ENCODE measurements at regions not wholly inside any gene's neighbourhood (a gene's known extent, or its start where the extent isn't known, plus 50 kb on each side); places are given as distances from the start of the nearest gene placed in this dataset.

DNA sequence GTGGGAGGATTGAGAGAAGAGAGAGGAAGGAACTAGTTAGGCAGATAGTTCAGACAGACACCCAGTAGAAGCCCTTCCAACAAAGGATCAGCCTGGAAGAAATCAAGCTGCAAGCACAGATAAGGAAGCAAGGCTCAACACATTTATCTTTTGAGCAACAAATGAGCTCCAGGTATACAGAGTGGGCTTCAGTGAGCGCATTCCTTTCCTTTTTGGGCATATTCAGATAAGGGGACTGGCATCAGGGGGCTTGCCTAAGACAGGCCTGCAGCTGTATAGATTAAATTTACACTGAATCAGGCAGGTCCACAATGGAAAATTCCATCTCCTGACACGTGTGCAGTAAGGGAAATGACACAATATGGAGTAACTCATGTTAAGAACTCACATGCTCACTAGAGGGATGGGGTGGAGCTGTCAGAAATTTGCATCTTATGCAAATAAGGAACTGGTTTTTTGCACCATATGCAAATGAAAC lies 147.2 kb downstream of the AKR1D1 start:
- DNase-seq: no peak
- Histone ChIP-seq H3K36me3 (no peaks in the 10 kb centered on the region), H3K9me3 (peaks cover 0 to 11% (median 10%) of the 10 kb centered on the region in 3 donors), H3K4me3 (no peak overlapping the region), H3K4me1 (no peaks in the 10 kb centered on the region), H3K27me3 (no peaks in the 10 kb centered on the region), H3K27ac (no peak overlapping the region)
- intact Hi-C loops (cut with DNase I): no loop called here
- WGBS, 2 donors: 44 to 58% methylated on average over 2 of the region's 2 CpGs
- TF ChIP-seq CTCF (IDR thresholded peaks at IDR 0.05) (no peak), POLR2A (IDR thresholded peaks at IDR 0.05) (no peak)

GRCh38 chr7:138226001-138226476 lies 149.8 kb downstream of the AKR1D1 start:
- Histone ChIP-seq H3K36me3 (no peaks in the 10 kb centered on the region), H3K4me3 (no peak overlapping the region), H3K27ac (no peak overlapping the region), H3K4me1 (no peaks in the 10 kb centered on the region), H3K27me3 (no peaks in the 10 kb centered on the region), H3K9me3 (peaks cover 0 to under 1% (median 0%) of the 10 kb centered on the region in 3 donors)
- intact Hi-C loops (cut with DNase I): no loop called here
- TF ChIP-seq POLR2A (IDR thresholded peaks at IDR 0.05) (no peak), CTCF (IDR thresholded peaks at IDR 0.05) (no peak)
- no peak for DNase-seq
- whole genome bisulfite sequencing, 2 donors: 50 to 71% methylated on average over 5 of the region's 5 CpGs

- intact Hi-C loops (cut with DNase I): no loop called here
- 58 to 77% methylated on average over 4 of the region's 4 CpGs for WGBS, 2 donors
Observed at GRCh38 chr7:138226745-138227279, 150.6 kb downstream of the AKR1D1 start.

DNA sequence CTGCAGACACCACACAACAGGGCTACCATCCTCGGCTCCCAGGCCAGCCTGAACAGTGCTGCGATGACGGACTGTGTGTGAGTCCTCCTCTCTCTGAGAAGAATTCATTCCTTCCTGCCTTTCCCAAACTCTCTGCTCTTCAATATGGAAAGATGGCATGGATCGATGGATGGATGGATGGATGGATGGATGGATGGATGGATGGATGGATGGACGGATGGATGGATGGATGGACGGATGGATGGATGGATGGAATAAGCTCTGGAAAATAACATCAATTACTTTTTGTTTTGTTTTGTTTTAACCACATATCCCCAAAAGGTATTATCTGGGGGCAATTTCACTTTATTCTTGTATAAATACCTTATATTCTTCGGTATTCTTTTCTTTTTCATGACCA lies 151.9 kb downstream of the AKR1D1 start:
- 62 to 76% methylated on average over 5 to 7 of the region's 7 CpGs for WGBS, 2 donors
- H3K27ac ChIP-seq: no peak overlapping the region
- DNase-seq: no peak
- intact Hi-C loops (cut with DNase I): no loop called here
- no peaks in the 10 kb centered on the region for H3K27me3 ChIP-seq
- H3K36me3 ChIP-seq: no peaks in the 10 kb centered on the region
- TF ChIP-seq POLR2A (IDR thresholded peaks at IDR 0.05) (no peak), CTCF (IDR thresholded peaks at IDR 0.05) (no peak)
- H3K4me3 ChIP-seq: no peak overlapping the region
- H3K9me3 ChIP-seq: peaks cover 0 to 5% (median 0%) of the 10 kb centered on the region in 3 donors
- H3K4me1 ChIP-seq: no peaks in the 10 kb centered on the region

More at GRCh38 chr7:138226745-138227279, 150.6 kb downstream of the AKR1D1 start:
- Histone ChIP-seq H3K27ac (no peak overlapping the region), H3K9me3 (no peaks in the 10 kb centered on the region), H3K4me3 (no peak overlapping the region), H3K27me3 (no peaks in the 10 kb centered on the region), H3K4me1 (no peaks in the 10 kb centered on the region), H3K36me3 (no peaks in the 10 kb centered on the region)
- DNase-seq: no peak
- no peak for TF ChIP-seq POLR2A (IDR thresholded peaks at IDR 0.05)
- TF ChIP-seq CTCF (IDR thresholded peaks at IDR 0.05): no peak

DNA sequence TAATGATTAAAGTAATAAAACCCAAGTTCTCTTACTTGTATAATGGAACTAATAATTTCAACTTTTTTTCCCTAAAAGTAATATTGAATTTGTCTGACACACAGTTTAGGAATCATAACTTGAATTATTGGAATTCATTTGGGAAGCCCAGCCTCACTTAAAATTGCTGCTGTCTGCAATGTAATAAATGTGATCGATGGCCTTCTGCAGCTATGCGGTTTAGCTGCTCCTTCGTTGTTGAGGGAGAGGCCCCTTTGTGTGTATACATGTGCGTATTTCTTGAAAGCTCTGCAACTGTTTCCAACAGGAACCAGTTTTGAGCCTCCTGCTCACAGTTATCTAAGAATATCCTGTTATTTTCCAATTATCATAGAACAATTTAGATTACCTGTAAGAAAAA lies 152.5 kb downstream of the AKR1D1 start:
- Histone ChIP-seq H3K4me3 (no peak overlapping the region), H3K9me3 (peaks cover 0 to 8% (median 0%) of the 10 kb centered on the region in 3 donors), H3K27ac (no peak overlapping the region), H3K36me3 (no peaks in the 10 kb centered on the region), H3K4me1 (no peaks in the 10 kb centered on the region), H3K27me3 (no peaks in the 10 kb centered on the region)
- intact Hi-C loops (cut with DNase I): no loop called here
- 51 to 52% methylated on average over 4 of the region's 4 CpGs for WGBS, 2 donors
- TF ChIP-seq CTCF (IDR thresholded peaks at IDR 0.05) (no peak), POLR2A (IDR thresholded peaks at IDR 0.05) (no peak)
- DNase-seq: no peak

Measured in esophagus squamous epithelium (tissue), 5 donors.